ENCODE measurements at regions not wholly inside any gene's neighbourhood (a gene's known extent, or its start where the extent isn't known, plus 50 kb on each side); places are given as distances from the start of the nearest gene placed in this dataset.

- H3K36me3 ChIP-seq (ENCODE audit: control insufficient read depth, insufficient read depth, low read length): no peaks in the 10 kb centered on the region
- DNase-seq (ENCODE audit: low read depth): no peak
- no peak for TF ChIP-seq CTCF (IDR thresholded peaks at IDR 0.05; ENCODE audit: insufficient read depth, low read length, poor library complexity, severe bottlenecking)
- no peak overlapping the region for H3K4me3 ChIP-seq (ENCODE audit: low read depth, low read length)
- no peaks in the 10 kb centered on the region for H3K27me3 ChIP-seq (ENCODE audit: control insufficient read depth, insufficient read depth, low read length)
Measured at GRCh38 chr14:65360144-65360784, 52.3 kb upstream of the FUT8 start.

- H3K27me3 ChIP-seq (ENCODE audit: control insufficient read depth, insufficient read depth, low read length): no peaks in the 10 kb centered on the region
- no peaks in the 10 kb centered on the region for H3K36me3 ChIP-seq (ENCODE audit: control insufficient read depth, insufficient read depth, low read length)
- H3K4me3 ChIP-seq (ENCODE audit: low read depth, low read length): no peak overlapping the region
- no peak for DNase-seq (ENCODE audit: low read depth)
- TF ChIP-seq CTCF (IDR thresholded peaks at IDR 0.05; ENCODE audit: insufficient read depth, low read length, poor library complexity, severe bottlenecking): no peak
Measured at GRCh38 chr14:65361920-65362319, 50.6 kb upstream of the FUT8 start.
